ENCODE measurements at regions not wholly inside any gene's neighbourhood (a gene's known extent, or its start where the extent isn't known, plus 50 kb on each side); places are given as distances from the start of the nearest gene placed in this dataset.

DNA sequence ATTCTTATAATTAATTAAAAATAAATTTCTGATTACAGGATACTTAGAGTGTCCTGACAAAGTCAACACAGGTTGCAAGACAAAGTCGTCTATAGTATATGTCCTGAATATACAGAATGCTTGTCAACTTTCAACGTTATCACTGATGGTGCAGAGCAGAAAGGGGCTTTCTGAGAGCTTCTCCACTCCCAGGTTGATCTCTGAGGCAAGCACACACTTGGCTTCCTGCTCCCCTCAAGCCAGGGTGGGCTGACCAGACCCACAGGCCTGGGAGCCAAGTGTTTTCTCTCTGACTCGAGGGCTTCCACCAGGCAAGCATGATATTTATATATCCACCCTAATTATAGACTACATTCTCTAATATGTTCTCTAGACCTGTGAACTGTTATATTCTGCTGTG is 448.9 kb downstream of the SH2D4B start:
- no peak for DNase-seq (ENCODE audit: extremely low read depth in 1 of 11, low read depth in 9 of 11, low spot score in 4 of 11)

DNA sequence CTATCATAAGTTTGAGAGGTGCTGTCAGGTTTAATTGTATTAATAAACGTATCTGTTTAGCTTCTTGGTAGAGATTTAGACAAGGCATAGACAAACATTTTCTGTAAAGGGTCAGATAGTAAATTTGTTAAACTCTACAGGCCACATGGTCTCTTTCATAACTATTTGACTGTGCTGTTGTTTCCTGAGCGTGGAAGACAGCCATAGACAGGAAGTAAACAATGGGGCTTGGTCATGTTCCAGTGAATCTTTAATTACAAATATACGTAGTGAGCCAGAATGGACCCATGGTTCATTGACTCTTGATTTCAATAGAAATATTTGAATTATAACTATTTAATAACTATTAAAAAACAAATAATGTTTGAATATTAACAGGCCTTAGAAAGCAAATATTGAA is 451.1 kb downstream of the SH2D4B start:
- DNase-seq (ENCODE audit: extremely low read depth in 1 of 11, low read depth in 9 of 11, low spot score in 4 of 11) = no peak

DNA sequence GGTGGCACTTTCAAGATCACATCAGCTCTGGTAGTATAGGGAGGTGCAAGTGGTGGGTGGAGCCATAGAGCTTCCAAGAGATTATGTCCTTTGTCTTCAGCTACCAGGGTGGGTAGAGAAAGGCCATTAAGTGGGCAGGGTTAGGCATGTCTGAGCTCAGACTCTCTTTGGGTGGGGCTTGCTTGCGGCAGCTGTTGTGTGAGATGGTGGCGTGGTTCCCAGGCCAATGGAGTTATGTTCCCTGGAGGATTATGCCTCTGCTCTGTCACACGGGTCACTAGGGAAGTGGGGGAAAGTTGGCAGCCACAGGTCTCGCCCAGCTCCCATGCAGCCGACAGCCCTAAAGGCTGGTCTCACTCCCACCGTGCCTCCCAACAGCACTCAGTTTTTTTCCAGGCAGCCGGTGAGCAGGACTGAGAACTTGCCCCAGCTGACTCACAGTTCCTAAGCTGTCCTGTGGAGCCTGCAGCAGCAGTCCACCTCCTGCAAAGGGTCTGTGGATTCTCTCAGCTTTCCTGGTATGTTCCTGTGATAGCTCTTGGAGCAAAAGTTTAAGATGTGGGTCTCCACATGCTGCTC is 459.0 kb downstream of the SH2D4B start:
- no peak for DNase-seq (ENCODE audit: extremely low read depth in 1 of 11, low read depth in 9 of 11, low spot score in 4 of 11)

DNA sequence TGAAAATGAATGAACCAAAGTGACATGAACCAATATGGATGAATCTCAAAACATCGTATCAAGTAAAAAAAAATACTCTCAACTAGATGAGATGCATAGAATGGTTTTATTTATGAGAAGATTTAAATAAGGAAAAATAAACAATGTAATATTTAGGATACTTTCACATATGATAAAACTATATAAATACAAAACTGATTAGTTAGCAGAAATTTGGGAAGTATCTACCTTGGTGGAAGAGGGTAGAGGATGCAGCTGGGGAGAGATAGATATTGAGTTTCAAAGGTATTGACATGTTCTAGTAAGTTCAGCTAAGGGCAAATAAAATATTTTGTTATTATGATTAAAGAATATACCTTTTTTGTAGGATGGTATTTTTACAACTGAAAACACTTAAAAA is 463.1 kb downstream of the SH2D4B start:
- no peak for DNase-seq (ENCODE audit: extremely low read depth in 1 of 11, low read depth in 9 of 11, low spot score in 4 of 11)

DNA sequence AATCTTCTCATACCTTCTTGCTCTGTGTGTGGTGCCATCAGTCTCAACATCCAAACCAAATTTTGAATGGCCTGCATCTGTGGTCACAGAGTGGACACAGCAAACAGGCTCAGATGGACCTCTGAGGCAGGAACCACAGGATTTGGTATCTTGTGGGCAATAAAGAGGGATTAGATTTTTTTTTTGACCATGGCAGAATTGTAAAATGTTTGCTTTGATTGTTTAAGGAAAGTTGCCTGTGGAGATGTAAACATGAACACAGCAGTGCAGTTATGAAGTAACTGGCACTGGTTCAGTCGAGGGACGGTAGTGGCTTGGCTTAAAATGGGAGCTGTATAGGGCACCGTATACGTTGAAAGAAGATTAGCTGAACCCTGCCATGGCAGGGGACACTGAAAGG is 464.7 kb downstream of the SH2D4B start:
- DNase-seq (ENCODE audit: extremely low read depth in 1 of 11, low read depth in 9 of 11, low spot score in 4 of 11) = no peak

DNA sequence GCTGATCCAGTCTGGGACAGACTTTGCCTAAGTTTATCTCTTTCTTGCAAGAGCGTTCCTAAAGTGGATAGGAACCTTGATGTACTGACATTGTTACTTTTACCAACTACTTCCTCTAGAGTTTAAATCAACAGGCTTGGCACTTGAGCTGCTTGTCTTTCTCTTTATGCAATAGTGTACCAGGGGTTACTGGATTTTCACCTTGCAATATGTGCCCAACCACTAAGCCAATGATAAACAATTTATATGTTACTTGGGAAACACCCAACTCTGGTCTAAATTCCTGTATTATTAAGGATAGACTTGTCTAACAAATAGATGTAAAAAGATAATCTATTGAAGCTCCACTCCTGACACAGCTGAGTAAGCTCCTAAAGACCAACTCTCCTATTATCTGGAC is 470.2 kb downstream of the SH2D4B start:
- no peak for DNase-seq (ENCODE audit: extremely low read depth in 1 of 11, low read depth in 9 of 11, low spot score in 4 of 11)

DNA sequence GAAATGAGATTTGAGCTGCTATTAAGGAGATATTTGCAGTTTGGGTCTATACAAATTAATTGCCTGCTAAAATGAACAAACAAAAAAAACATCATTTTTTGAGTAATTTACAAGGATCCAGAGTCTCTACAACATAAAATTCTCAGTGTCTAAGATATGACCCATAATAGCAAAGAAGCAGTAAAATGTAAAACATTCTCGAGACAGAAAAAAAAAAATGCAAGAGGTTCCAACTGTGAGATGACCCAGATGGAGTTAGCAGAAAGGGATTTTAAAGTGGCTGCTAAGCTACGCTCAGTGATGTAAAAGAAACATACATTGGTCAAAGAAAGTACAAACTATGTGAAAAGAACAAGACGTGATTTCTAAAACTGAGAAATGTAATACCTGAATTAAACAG is 471.0 kb downstream of the SH2D4B start:
- DNase-seq (ENCODE audit: extremely low read depth in 1 of 11, low read depth in 9 of 11, low spot score in 4 of 11) = peak in 9 of 11 donors; percentile 35 to 70 (median 62)

DNA sequence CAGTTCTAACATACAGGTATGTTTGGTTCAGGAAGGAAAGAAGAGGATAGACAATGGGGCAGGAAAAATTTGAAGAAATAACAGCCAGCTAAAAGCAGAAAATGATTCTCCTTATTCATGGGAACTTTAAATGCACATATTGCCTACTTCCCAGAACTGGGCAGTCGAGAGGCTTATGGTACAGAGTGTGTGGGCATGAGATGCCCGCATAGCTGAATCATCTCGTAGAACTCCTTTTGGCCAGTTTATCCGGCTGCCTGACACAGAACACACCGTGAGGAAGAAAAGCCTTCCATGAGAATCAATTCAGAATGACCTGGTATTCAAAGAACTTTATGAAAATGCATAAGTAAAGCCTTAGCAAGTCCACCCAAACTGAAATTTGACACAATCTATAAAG is 471.6 kb downstream of the SH2D4B start:
- no peak for DNase-seq (ENCODE audit: extremely low read depth in 1 of 11, low read depth in 9 of 11, low spot score in 4 of 11)

DNA sequence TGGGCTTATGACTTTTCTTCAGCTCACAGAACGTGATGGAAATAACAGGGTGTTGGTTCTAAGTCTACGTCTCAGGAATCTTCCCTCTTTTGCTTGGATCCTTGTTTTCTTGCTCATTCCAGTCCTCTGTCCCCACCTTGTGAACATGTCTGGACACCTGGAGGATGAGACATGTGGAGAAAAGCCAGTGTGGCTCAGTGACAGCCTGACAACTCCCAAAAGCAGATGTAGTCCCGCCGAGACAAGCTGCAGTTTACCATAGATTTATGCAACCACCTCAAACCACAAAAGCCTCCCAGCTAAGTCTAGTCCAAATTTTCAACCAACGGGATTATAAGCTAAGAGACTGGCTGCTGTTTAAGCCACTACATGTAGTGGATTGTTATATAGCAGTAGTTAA is 476.1 kb downstream of the SH2D4B start:
- no peak for DNase-seq (ENCODE audit: extremely low read depth in 1 of 11, low read depth in 9 of 11, low spot score in 4 of 11)

DNA sequence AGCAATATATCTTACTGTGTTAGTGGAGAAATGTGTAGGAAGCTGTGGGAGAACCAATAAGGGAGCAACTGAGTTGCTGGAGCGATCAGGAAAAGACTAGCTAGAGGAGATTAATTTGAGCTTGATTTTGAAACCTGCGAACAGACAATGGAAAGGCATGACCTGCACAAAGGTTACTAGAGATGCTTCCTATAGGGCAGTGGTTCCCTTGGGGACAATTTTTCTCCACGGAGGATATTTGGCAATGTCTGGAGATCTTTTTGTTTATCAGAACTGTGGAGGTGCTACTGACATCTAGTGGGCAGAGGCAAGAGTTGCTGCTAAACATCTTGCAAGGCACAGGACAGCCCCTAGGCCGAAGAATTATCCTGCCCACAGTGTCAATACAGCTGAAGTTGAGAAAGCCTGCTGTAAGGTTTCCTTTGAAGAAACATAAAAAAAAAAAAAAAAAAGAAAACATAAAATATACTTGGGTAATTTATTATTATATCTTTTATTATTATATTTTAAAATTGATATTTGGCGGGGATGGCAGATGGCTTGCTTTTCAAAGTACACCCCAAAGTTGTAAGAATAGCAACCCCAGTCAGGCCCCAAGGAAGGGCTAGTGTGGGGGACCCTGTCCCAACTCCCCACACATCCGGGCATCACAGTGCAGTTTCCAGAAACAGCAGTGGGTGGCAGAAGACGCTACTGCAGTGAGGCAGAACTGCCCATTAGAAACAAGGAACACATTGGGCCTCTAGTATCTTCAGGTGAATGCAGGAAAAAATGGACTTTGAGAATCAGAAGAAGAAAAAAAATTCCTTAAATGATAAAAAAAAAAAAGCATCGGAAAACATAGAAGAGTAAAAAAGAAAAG is 481.6 kb downstream of the SH2D4B start:
- DNase-seq (ENCODE audit: extremely low read depth in 1 of 11, low read depth in 9 of 11, low spot score in 4 of 11) = peak in 9 of 11 donors; percentile 24 to 63 (median 48)

DNA sequence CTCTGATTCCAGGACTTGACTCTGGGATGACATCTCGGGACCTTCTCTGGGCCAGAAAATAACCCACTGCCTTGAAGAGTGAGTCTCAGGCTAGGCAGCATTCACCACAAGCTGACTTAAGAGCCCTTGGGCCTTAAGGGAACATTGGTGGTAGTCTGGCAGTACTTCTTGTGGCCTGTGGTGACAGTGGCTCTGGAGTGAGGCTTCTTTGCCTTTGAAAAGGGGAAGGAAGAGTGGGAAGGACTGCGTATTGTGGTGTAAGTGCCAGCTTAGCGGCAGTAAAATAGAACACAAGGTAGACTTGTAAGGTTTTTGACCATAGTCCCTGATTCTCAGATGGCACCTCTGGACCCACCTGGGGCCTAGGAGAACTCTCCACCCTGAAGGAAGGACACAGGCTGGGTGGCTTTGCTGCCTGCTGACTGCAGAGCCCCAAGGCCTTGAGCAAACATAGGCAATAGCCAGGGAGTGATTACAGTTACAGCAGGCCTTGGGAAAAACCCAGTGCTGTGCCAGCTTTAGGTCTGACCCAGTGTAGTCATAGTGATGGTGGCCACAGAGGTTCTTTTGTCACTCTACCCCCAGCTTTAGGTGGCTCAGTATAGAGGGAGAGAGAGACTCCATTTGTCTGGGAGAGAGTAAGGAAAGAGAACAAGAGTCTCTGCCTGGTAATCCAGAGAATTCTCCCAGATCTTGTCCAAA is 483.9 kb downstream of the SH2D4B start:
- no peak for DNase-seq (ENCODE audit: extremely low read depth in 1 of 11, low read depth in 9 of 11, low spot score in 4 of 11)

DNA sequence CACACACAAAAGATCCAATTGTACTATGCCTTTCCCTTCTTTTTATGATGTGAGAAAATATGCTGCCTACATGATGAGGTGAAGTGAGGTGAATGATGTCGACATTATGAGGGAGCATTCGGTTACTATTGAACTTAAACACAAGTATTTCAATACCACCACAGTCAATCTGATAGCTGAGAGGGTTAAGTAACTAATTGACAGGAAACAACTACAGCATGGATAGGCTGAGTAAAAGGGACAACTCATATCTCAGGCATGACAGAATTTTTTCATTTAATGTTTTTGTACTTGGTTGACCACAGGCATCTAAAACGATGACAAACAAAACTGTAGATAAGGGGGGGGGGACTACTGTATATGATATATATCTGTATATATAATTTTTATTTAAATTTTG is 488.9 kb downstream of the SH2D4B start:
- no peak for DNase-seq (ENCODE audit: extremely low read depth in 1 of 11, low read depth in 9 of 11, low spot score in 4 of 11)

DNA sequence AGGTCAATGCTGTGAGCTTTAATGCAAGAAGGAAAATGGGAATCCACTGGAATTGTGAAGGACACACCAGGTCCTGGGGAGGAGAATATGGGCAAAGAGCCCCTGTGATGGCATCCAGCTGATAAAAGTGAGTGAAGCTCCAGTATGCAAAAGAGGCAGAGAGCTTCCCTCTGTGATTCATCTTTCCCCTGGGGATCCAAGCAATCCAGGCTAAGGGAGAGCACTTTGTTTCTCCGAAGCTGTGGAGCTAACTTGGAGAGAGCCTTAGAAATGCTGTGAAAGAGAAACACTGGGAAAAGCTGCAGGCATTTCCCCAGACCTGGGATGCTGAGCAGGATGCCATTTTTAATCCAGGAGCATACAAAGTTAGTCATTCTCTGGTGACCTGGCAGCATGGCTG is 489.5 kb downstream of the SH2D4B start:
- no peak for DNase-seq (ENCODE audit: extremely low read depth in 1 of 11, low read depth in 9 of 11, low spot score in 4 of 11)

DNA sequence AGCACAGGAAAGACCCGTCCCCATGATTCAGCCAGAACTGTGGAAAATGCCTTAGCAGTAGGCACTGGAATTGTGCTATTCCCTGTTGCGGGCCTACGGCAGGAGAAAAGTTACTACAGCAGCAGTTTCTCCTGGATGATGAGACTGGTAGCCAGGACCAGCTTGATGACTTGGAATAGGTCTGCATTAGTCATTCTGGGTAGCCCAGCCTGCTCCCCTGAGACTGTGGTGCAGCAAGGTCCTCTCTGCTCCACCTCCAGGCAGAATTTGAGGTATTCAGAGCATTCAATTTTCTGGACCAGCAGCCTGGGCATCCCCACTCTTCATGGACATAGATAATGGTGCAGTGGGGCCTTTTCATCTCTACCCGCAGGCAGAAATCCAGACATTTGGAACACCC is 490.0 kb downstream of the SH2D4B start:
- no peak for DNase-seq (ENCODE audit: extremely low read depth in 1 of 11, low read depth in 9 of 11, low spot score in 4 of 11)

DNA sequence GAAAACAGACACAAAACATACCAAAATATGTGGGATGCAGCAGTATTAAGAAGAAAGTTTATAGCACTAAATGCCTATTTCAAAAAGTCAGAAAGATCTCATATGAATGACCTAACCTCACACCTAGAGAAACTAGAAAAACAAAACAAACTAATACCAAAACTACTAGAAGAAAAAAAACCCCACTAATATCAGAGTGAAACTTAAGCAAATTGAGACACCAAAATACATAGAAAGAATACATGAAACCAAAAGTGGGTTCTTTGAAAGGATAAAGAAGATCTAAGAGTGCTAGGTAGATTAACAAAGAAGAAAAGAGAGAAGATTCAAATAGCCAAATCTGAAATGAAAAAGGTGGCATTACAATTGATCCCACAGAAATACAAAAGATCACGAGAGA is 494.1 kb downstream of the SH2D4B start:
- DNase-seq (ENCODE audit: extremely low read depth in 1 of 11, low read depth in 9 of 11, low spot score in 4 of 11) = no peak

DNA sequence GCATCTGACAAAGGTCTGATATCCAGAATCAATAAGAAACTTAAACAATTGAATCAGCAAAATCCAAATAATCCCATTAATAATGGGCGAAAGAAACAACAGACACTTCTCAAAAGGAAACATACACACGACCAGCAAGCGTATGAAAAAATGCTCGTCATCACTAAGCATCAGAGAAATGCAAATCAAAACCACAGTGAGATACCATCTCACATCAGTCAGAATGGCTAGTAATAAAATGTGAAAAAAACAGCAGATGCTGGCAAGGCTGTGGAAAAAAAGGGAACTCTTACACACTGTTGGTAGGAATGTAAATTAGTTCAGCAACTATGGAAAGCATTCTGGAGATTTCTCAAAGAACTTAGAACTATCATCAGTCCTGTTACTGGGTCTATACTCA is 496.7 kb downstream of the SH2D4B start:
- no peak for DNase-seq (ENCODE audit: extremely low read depth in 1 of 11, low read depth in 9 of 11, low spot score in 4 of 11)

DNA sequence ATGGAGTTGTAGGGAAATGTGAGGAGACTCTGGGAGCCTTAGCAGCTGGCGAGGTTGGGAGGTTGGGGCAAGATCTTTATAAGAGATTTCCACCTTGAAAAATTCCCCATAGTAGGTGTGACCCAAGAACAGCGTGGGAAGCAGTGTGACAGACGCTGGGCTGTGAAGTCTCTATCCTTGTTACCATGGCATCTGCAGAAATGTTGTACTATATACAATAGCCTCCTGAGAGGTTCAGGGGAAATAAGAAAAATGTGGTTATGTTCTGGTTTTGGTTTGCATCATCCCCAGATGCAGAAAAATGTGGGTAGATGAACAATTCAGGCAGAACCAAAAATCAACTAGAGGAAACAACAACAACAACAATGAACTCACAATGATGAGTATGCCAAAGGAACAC is 498.6 kb downstream of the SH2D4B start:
- DNase-seq (ENCODE audit: extremely low read depth in 1 of 11, low read depth in 9 of 11, low spot score in 4 of 11) = no peak

DNA sequence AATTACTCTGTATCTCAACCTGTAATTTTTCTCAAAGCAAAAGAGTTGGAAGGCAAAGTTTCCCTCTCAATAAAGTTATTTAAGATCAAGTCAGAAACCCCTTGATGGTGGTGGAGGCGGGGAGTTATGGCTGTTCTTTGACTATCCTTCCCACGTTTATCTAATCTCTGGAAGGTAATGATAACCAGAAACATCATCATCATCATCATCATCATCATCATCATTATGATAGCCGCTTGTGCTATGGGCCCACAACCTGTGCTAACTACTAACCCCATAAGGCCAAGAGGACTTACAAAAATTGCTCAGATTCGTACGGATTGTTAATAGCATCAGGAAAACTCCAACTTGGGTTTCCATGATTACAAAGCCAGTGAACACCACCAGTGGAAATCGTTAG is 502.3 kb downstream of the SH2D4B start:
- no peak for DNase-seq (ENCODE audit: extremely low read depth in 1 of 11, low read depth in 9 of 11, low spot score in 4 of 11)

DNA sequence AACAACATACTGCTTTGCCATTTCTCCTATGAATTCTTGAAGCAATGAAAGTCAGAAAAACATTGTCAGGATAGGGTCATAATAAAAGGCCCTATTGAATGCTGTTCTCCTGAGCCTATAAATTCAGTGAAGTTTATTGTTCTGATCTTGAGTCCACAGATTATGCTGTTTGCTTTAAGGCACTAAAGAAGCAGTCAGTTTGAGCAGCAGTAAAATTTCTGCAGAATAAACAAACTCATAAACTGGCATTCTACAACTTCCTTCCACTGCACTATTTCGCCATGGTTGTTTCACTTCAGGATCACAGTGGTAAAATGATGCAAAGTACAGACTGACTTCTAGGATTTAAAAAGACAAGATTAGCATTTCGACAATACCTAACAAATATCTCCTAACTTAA is 503.2 kb downstream of the SH2D4B start:
- DNase-seq (ENCODE audit: extremely low read depth in 1 of 11, low read depth in 9 of 11, low spot score in 4 of 11) = no peak

DNA sequence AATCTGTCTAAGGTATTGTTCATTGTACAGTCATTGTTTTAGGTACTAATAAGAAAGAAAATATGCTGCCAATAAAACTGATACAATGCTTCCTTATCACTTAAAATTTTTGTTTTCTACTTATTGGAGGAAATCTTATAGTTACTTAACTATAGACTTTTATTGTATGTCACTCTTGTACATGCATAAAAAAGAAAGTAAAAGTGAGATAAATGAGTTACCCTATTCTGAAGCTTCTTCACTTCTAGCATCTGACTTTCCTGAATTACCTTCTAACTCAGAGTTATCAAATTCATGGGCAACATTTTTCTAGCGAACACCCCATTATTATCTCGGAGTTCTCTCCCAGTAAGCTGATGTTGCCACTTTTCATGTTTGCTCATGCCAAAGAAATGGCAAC is 504.9 kb downstream of the SH2D4B start:
- DNase-seq (ENCODE audit: extremely low read depth in 1 of 11, low read depth in 9 of 11, low spot score in 4 of 11) = no peak

All from renal cortex interstitium (tissue), 11 donors.